ENCODE measurements at regions not wholly inside any gene's neighbourhood (a gene's known extent, or its start where the extent isn't known, plus 50 kb on each side); places are given as distances from the start of the nearest gene placed in this dataset.
A peak's percentile ranks its signal among the peaks of the same experiment; 100 is the strongest.

GRCh38 chr4:181559637-181560036 lies 683.6 kb upstream of the TENM3 start:
- no peak overlapping the region for H3K4me3 ChIP-seq (ENCODE audit: low read depth, low read length)
- no peak for DNase-seq (ENCODE audit: low read depth)
- no peak for TF ChIP-seq CTCF (IDR thresholded peaks at IDR 0.05; ENCODE audit: control insufficient read depth, extremely low read depth, insufficient read depth)

- H3K4me3 ChIP-seq (ENCODE audit: low read depth, low read length): no peak overlapping the region
- DNase-seq (ENCODE audit: low read depth): no peak
Observed at GRCh38 chr4:181562399-181562798, 680.8 kb upstream of the TENM3 start.

GRCh38 chr4:181564625-181565024 lies 678.6 kb upstream of the TENM3 start:
- H3K4me3 ChIP-seq (ENCODE audit: low read depth, low read length): no peak overlapping the region
- no peak for DNase-seq (ENCODE audit: low read depth)
- no peak for TF ChIP-seq CTCF (IDR thresholded peaks at IDR 0.05; ENCODE audit: control insufficient read depth, extremely low read depth, insufficient read depth)

More at GRCh38 chr4:181562399-181562798, 680.8 kb upstream of the TENM3 start:
- TF ChIP-seq CTCF (IDR thresholded peaks at IDR 0.05; ENCODE audit: control insufficient read depth, extremely low read depth, insufficient read depth): no peak

GRCh38 chr4:181566490-181566889 lies 676.7 kb upstream of the TENM3 start:
- no peak for TF ChIP-seq CTCF (IDR thresholded peaks at IDR 0.05; ENCODE audit: control insufficient read depth, extremely low read depth, insufficient read depth)
- no peak for DNase-seq (ENCODE audit: low read depth)
- no peak overlapping the region for H3K4me3 ChIP-seq (ENCODE audit: low read depth, low read length)

- no peak overlapping the region for H3K4me3 ChIP-seq (ENCODE audit: low read depth, low read length)
- no peak for DNase-seq (ENCODE audit: low read depth)
- peak; percentile 53 for TF ChIP-seq CTCF (IDR thresholded peaks at IDR 0.05; ENCODE audit: control insufficient read depth, extremely low read depth, insufficient read depth)
Observed at GRCh38 chr4:181569553-181569952, 673.6 kb upstream of the TENM3 start.

- TF ChIP-seq CTCF (IDR thresholded peaks at IDR 0.05; ENCODE audit: control insufficient read depth, extremely low read depth, insufficient read depth): no peak
Observed at GRCh38 chr4:181578911-181579310, 664.3 kb upstream of the TENM3 start.

GRCh38 chr4:181579486-181579885 lies 663.7 kb upstream of the TENM3 start:
- H3K4me3 ChIP-seq (ENCODE audit: low read depth, low read length): no peak overlapping the region
- no peak for TF ChIP-seq CTCF (IDR thresholded peaks at IDR 0.05; ENCODE audit: control insufficient read depth, extremely low read depth, insufficient read depth)
- DNase-seq (ENCODE audit: low read depth): no peak

More at GRCh38 chr4:181578911-181579310, 664.3 kb upstream of the TENM3 start:
- H3K4me3 ChIP-seq (ENCODE audit: low read depth, low read length): no peak overlapping the region
- DNase-seq (ENCODE audit: low read depth): no peak

Data from LNCaP clone FGC (cell line).